ENCODE measurements at regions not wholly inside any gene's neighbourhood (a gene's known extent, or its start where the extent isn't known, plus 50 kb on each side); places are given as distances from the start of the nearest gene placed in this dataset.
"Not testable (repeated sequence)": the region's sequence is repeated elsewhere in the genome, so short reads cannot be mapped to it uniquely, and the experiment has no call there.

DNA sequence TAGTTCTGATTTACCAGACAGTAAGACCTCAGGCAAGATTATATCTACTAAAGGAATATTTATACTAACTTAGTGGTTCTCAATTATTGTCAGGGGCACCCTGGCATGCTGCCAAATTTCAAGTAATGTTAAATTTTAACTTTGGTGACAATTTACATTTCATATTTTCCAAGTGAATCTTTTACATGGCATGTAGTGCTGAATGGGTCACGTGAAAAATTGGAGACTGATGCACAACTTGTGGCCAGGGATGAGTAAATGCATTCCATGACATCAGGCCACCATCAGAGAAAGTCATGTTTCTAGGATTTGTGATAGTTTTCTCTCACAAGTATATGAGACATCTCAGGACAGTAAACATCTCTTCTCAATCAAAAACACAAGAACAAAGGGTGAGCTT, 202.6 kb upstream of the SOX21 start:
- Histone ChIP-seq H3K27ac (no peak overlapping the region), H3K4me3 (no peak overlapping the region)

DNA sequence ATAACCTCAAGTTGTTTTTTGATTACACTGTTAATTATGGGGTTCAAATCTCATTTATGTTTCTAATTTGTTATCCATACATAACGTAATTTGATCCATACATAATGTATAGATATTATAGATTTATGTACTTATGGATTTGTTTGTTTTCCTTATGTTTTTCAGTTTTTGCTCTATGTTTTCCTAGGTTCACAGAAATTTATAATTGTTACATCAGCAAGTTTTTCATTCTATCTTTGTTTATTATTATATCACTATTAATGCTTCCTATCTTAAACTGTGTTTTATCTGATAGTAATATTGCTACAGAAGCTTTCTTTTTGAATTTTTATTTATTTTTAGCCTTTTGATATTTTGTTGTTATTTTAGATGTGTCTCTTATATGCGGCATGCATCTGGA, 194.3 kb upstream of the SOX21 start:
- no peak overlapping the region for H3K4me3 ChIP-seq
- H3K27ac ChIP-seq: no peak overlapping the region

DNA sequence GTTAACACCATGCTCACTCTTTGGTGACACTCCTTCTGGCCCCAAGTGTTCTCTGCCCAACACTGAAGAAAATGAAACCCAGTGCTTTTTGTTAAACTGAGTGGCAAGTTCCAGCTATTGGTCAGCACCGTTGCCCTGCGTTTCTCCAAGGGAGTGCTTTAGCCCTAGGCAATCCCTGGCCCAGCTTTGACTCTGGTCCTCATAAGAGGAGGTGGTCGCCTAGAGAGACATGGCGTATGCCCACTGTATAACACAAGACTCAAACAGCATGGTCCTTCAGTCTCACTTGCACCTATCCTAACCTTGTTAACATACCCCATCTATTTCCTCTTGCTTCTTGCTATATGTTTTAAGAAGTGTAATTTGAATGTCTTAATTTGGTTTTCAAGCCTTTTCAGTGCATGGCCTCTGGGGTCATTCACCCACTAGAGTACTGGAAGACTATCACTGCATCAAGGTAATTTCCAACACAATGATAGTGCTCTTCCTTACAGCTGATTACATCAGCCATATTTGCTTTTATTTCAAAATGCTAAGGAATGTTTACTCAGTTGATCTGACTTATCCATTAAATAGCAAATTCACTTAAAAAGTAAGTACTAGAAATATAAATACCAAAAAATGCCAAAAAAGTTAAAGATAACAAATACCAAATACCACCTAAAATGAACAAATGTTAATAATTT, 190.5 kb upstream of the SOX21 start:
- Histone ChIP-seq H3K4me3 (no peak overlapping the region), H3K27ac (no peak overlapping the region)

DNA sequence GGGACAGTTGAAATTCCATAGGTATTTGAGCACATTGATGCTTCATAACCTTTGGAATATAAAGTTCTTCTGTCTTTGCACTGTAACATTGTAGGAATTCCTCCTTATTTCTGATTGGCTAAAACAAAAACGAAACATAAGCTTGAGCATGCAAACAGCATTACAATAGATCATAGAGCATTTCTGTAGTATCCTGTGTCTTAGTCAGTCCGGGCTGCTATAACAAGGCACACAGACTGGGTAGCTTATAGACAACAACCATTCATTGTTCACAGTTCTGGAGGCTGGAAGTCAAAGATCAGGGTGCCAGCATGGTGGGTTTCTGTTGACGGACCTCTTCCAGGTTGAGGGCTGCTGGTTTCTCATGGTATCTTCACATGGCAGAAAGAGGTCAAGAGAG, 188.7 kb upstream of the SOX21 start:
- no peak overlapping the region for H3K27ac ChIP-seq
- H3K4me3 ChIP-seq: no peak overlapping the region

DNA sequence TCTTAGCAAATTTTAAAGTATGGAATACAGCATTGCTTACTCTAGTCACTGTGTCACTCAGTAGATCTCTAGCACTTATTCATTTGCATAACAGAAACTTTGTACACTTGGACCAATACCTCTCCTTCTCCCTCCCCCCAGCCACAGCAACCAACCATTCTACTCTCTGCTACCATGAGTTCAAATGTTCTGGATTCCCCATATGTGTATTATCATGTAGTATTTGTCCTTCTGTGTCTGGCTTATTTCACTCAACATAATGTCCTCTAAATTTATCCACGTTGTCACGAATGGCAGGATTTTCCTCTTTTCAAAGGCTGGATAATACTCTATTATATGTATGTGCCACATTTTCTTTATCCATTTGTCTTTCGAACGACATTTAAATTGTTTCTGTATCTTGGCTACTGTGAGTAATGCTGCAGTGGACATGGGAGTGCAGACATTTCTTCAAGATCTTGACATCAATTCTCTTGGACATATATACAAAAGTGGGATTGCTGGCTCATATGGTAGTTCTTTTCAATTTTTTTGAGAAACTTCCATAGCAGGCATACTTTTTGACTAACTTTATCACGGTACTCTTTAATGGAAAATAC, 184.5 kb upstream of the SOX21 start:
- Histone ChIP-seq H3K27ac (no peak overlapping the region), H3K4me3 (no peak overlapping the region)

DNA sequence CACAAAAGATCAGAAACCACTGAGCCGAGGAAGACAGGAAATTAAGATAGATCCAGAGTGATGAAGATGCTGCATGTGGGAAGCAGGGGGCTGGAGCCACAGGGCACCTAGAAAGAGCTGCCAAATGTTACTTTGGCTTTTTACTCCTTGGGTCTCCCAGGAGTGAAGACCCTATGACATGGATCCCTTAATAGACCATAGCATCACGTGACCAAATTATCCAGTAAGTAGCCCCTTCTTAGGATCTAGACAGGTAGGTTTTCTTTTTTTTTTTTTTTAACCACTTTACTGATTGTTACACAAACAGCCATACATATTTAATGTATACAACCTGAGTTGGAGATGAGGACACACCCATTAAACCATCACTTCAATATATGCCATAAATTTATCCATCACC, 183.9 kb upstream of the SOX21 start:
- H3K4me3 ChIP-seq: no peak overlapping the region
- no peak overlapping the region for H3K27ac ChIP-seq

DNA sequence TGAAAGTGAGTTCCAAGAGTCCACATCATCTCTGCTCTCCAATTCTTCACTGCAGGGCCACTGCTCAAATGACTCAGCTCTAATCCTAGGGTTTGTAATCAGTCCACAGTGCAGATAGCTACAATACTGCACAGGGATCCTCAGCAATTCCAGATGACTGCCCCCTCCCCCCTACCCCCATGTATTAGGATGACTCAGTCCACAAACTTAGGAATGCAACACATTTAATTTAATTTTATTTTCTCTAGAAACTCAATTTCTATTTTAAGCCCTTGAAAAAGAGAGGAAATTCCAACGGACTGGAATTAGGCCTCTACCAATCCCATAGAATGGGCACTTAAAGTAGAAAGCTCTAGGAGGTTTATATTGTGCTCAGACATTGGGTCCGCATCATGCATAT, 173.8 kb upstream of the SOX21 start:
- Histone ChIP-seq H3K4me3 (no peak overlapping the region), H3K27ac (no peak overlapping the region)

DNA sequence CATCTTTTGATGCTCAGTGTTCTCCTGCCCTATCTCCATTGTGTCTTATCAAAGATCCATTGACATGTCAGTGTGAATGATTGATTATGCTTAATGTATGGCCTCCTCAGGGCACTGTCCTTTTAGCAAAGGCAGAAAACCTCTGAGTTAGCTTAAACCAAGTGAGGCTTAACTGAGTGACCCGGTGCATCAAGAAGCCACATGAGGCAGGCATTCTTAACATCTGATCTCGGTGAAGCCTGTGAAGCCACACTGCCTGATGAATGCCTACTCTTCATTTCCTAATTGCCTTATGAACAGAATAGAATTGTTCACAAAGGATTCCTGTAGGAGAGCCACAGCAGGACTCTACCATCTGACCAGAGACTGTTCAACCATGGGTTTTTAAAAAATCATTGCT, 168.1 kb upstream of the SOX21 start:
- H3K27ac ChIP-seq: no peak overlapping the region
- H3K4me3 ChIP-seq: no peak overlapping the region

DNA sequence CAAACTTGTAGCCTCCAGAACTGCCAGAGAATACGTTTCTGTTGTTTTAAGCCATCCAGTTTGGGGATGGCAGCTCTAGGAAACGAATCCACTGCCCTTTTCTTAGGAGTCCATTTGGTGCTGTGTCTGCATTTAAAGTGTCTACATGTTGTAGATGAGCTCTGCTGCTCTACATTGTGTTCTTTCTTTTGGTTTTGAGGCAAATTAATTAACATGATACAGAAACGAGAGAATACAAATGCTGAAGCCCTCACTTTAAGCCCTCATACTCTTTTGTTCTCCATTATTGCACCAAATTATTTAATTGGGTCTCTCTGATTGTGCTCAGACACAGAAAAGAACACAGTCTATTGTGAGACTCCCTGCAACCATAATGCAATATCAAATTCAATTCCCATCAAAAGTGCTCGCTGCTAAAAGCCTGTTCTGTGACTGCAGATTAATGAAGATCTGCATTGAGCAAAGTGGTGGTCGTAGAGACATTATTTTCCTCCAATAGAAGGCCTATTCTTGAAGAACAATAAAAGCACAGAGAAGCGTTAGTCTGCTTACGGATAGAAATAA, 166.3 kb upstream of the SOX21 start:
- Histone ChIP-seq H3K4me3 (no peak overlapping the region), H3K27ac (no peak overlapping the region)

DNA sequence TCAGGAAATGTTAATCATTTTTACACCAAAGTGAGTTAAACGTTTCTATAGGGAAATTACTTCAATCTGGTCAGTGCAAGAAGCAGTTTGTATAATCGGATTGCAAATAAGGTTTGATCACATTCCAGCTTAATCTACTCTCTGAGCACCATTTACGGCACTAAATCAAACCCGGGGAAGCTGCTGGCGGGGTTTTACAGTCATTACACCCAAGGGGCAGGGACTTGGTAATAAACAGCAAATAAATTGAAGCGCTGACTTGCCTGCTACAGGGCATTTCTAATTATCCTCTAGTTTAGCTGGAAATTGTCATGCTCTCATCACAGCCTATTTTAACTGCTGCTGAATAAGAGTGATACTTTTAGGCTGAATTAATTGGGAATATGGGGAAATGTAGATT, 152.1 kb upstream of the SOX21 start:
- Histone ChIP-seq H3K4me3 (no peak overlapping the region), H3K27ac (no peak overlapping the region)

DNA sequence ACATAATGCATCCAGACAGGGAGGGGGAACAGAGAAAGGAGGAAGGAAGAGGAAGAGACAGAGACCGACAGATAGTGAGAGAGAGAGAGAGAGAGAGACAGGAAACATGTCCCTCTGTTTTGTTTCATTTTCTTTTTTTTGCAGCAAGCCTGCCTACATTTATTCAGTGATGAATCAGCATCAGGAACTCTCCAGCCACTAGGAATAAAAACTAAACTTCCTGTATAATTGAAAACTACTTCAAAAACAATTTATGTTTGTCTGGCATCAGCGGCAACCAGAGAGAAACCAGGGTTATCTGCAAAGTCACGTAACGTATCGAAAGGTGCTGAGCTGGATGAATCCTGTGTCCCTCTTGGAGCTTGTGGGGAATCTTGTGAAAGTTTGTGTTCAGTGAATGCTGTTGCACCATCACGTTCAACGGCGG, 148.6 kb upstream of the SOX21 start:
- Histone ChIP-seq H3K27ac (peak overlapping the region in 9 of 21 experiments; percentile 10 to 58 (median 17)), H3K4me3 (peak overlapping the region in 6 of 7 experiments; percentile 2 to 28 (median 14))

DNA sequence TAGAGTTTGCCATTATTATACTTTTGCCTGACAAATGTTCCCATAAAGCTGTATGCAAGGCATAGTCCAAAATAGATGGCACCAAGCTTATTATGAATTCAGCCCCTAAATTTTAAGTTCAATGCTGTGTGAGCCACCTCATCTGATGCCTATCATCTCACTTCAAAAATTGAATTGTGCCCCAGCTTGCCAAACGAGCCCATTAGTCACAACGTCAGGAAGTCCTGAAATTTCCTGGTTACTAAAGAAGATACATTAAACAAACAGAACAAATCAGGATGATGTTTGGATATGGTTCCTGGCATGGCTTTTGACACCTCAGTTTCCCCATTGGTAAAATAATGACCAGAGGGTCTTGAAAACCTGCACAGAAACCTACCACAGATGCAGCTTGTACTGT, 147.5 kb upstream of the SOX21 start:
- H3K4me3 ChIP-seq: no peak overlapping the region
- H3K27ac ChIP-seq: peak overlapping the region in 3 of 21 experiments; percentile 45 to 55 (median 45)

DNA sequence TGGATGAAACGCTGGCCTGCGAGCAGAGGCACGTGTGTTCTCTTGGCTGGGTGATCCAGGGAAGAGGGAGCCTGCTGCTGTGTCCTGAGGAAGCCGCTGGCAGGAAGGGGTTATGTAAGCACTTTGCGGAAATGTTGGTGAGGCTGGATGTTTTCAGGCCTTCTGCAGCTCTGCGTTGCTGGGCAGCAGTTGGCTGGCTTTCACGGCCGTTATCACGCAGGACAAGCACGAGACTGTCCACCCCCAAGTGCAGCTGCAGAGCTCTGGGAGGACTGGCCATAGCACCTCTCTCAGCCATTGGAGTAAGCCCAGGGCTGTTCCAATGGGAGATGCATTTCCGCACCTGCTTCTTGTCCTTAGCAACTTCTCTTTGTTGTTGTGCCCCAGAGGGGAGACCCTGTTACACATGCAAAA, 146.9 kb upstream of the SOX21 start:
- Histone ChIP-seq H3K27ac (peak overlapping the region in 3 of 21 experiments; percentile 45 to 55 (median 45)), H3K4me3 (no peak overlapping the region)

DNA sequence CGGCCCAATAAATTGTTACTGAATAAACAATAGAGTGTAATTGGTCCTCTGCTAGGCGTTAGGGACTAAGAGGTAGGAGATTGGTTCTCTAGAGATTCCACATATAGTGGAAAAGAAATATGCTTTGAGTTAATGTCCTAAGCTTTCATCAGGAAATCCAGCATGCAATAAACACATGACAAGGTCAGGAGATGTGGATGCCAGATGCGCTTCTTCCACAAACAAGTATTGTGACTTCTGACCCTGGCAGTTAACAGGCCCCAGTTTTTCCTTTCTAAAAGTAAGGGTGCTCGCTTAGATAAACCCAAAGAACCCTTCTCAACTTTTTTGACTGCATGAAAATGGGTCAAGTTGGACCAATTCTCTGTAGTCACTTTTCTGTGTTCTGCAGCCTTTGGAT, 146.5 kb upstream of the SOX21 start:
- peak overlapping the region in 3 of 21 experiments; percentile 20 to 42 (median 32) for H3K27ac ChIP-seq
- H3K4me3 ChIP-seq: no peak overlapping the region

DNA sequence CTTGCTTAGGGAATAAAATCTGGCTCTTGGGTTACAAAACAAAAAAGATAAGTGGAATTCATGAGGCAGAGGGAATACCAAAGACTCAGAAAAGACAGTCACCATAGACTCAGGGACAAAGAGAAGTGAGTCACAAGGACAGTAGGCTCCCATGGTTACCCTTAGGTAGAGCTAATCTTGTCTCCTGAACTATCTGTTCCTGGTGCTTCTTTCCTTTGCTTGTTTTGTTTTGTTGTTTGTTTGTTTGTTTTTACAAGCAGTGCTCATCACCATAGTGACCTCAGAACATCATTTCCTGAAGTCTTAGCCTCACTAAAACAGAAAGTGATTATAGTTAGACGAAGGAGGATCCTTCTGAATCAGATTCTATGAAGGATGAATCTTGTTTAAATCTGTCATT, 142.3 kb upstream of the SOX21 start:
- no peak overlapping the region for H3K4me3 ChIP-seq

DNA sequence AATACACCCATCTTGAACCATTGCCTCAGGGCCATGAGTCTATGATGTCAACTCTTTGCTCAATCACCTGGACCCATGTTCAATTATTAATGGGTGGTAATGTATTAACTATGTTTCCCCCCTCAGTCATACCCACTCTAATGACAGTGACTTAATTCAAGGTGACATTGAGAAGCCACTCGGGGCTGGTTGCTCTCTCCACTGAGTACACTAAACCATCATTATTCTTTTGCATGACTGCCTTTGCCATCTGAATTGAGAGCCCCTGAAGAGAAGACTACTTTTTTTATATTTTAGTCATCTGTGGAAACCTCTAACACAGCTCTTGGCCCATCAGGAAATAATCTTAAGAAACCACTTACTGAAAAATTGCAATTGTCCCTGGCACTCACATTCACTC, 139.2 kb upstream of the SOX21 start:
- Histone ChIP-seq H3K27ac (no peak overlapping the region), H3K4me3 (no peak overlapping the region)

More for the DNA sequence above, 142.3 kb upstream of the SOX21 start:
- H3K27ac ChIP-seq: no peak overlapping the region

DNA sequence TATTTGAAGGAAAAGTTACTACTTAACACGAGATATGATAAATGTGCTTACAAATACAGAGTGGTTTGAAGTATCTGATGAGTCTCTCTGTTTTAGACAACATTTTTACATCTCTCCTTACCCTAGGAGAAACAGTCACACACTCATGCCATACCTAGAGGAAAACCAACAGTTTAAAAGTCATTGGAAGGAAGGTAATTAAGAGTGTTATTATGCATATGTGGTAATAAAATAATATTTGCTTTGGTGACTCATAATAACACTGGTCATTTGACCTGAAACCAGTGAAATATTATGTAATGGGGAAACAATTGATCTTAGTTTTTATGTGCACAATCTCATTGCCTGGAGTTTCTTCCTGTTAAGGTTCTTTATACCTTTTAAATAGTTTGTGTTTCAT, 136.9 kb upstream of the SOX21 start:
- no peak overlapping the region for H3K27ac ChIP-seq
- H3K4me3 ChIP-seq: no peak overlapping the region

DNA sequence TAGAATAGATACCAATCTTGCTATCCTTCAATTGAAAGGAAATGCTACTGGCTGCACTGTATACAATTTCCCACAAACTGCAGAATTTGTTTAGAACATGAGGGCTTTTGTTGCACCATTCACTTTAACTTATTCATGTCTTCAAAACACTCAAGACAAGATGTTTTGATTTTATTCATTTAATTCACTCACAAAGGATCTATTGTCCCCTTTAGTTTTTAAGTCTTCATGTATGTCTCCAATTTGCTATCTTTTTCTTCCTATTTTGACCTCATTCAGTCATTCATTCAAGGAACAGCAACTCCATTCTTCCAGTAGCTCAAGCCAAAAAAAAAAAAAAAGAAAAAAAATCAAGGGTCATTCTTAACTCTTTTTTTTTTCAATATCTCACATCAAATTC, 130.6 kb upstream of the SOX21 start:
- Histone ChIP-seq H3K27ac (no peak overlapping the region), H3K4me3 (no peak overlapping the region)

DNA sequence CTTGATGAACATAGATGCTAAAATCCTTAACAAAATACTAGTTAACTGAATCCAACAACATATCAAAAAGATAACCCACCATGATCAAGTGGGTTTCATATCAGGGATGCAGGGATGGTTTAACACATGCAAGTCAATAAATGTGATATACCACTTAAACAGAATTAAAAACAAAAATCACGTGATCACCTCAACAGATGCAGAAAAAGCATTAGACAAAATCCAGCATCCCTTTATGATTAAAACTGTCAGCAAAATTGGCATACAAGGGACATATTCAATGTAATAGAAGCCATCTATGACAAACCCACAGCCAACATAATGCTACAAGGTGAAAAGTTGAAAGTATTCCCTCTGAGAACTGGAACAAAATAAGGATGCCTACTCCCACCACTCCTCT, 124.7 kb upstream of the SOX21 start:
- not testable (repeated sequence) for H3K27ac ChIP-seq, H3K4me3 ChIP-seq

DNA sequence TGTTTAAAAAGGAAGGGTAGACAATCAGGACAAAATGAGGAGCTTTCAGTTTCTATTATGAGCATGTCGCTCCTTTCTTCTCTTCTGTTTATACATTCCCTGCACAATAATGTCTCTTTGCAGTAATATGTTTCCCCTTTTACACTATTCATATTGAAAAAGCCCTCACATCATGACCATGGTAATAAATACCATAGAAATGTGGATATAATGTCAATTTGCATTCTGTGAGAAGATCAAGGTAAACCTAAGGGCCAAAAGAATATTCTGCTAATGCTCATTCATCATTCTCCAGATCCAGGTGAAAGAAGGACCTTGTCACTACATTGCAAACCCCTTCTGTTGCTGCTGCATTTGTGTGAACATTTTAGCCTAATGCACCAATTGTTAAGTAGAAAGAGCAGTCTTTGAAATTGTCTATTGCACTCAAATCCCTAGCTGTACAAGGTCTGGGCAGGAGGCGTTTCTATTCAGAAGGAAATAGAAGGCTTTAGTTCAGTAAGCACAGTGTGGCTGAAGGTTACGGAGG, 117.6 kb upstream of the SOX21 start:
- no peak overlapping the region for H3K4me3 ChIP-seq

DNA sequence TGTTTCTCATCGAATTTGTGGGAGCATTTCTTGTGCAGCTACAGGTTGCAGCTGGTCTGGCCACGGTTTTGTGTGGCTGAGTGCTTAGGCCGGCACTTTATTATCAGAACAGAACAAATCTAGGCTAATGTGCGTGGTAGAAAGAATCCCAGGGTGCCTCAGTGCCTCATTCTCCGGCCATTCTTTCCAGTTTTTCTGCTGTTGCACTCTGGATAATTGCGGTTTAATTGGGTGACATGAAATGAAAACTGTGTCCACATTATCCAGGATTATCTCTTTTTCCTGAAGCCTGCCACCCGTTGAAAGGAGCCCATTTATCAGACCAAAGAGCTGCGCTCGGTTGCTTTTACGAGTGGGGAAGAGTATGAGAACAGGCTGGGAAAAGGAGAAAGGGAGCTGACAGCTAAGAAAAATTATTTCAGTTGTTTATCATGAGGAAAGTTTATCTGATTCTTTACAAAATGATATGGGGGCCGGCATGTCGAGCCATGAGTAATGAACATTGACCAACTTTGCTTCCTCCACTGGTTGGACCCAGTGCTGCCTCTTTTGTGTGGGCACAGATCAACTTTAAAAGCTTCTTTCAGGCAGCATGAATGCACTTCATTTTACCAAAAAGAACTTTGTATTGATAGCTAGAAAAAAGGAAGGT, 117.0 kb upstream of the SOX21 start:
- no peak overlapping the region for H3K27ac ChIP-seq
- no peak overlapping the region for H3K4me3 ChIP-seq

More for the DNA sequence above, 117.6 kb upstream of the SOX21 start:
- no peak overlapping the region for H3K27ac ChIP-seq

All from skin epidermis (tissue), 12 donors.